ENCODE measurements at regions not wholly inside any gene's neighbourhood (a gene's known extent, or its start where the extent isn't known, plus 50 kb on each side); places are given as distances from the start of the nearest gene placed in this dataset.
"Not testable (repeated sequence)": the region's sequence is repeated elsewhere in the genome, so short reads cannot be mapped to it uniquely, and the experiment has no call there.

- no peak for DNase-seq (ENCODE audit: low read depth in 2 of 2)
These were observed 227.8 kb downstream of the PTGER3 start for GRCh38 chr1:70819785-70820184.

GRCh38 chr1:70820396-70820795, 227.2 kb downstream of the PTGER3 start:
- no peak for DNase-seq (ENCODE audit: low read depth in 2 of 2)

- no peak for DNase-seq (ENCODE audit: low read depth in 2 of 2)
These were observed 226.6 kb downstream of the PTGER3 start for GRCh38 chr1:70820995-70821394.

- no peak for DNase-seq (ENCODE audit: low read depth in 2 of 2)
These were observed 221.2 kb downstream of the PTGER3 start for GRCh38 chr1:70826428-70826827.

- no peak for DNase-seq (ENCODE audit: low read depth in 2 of 2)
These were observed 220.6 kb downstream of the PTGER3 start for GRCh38 chr1:70827030-70827429.

- no peak for DNase-seq (ENCODE audit: low read depth in 2 of 2)
These were observed 219.4 kb downstream of the PTGER3 start for GRCh38 chr1:70828177-70828576.

GRCh38 chr1:70834365-70834764, 213.3 kb downstream of the PTGER3 start:
- DNase-seq (ENCODE audit: low read depth in 2 of 2): not testable (repeated sequence)

- DNase-seq (ENCODE audit: low read depth in 2 of 2): no peak
These were observed 211.2 kb downstream of the PTGER3 start for GRCh38 chr1:70836456-70836855.

- DNase-seq (ENCODE audit: low read depth in 2 of 2): no peak
These were observed 207.2 kb downstream of the PTGER3 start for GRCh38 chr1:70840260-70840953.

GRCh38 chr1:70842562-70842961, 205.1 kb downstream of the PTGER3 start:
- DNase-seq (ENCODE audit: low read depth in 2 of 2): no peak

GRCh38 chr1:70843452-70843851, 204.2 kb downstream of the PTGER3 start:
- no peak for DNase-seq (ENCODE audit: low read depth in 2 of 2)

GRCh38 chr1:70847013-70847412, 200.6 kb downstream of the PTGER3 start:
- no peak for DNase-seq (ENCODE audit: low read depth in 2 of 2)

GRCh38 chr1:70855203-70855602, 192.4 kb downstream of the PTGER3 start:
- no peak for DNase-seq (ENCODE audit: low read depth in 2 of 2)

GRCh38 chr1:70856201-70856600, 191.4 kb downstream of the PTGER3 start:
- no peak for DNase-seq (ENCODE audit: low read depth in 2 of 2)

GRCh38 chr1:70863239-70863638, 184.4 kb downstream of the PTGER3 start:
- no peak for DNase-seq (ENCODE audit: low read depth in 2 of 2)

- DNase-seq (ENCODE audit: low read depth in 2 of 2): no peak
These were observed 183.3 kb downstream of the PTGER3 start for GRCh38 chr1:70864302-70864701.

- no peak for DNase-seq (ENCODE audit: low read depth in 2 of 2)
These were observed 180.9 kb downstream of the PTGER3 start for GRCh38 chr1:70866542-70867264.

- DNase-seq (ENCODE audit: low read depth in 2 of 2): no peak
These were observed 175.8 kb downstream of the PTGER3 start for GRCh38 chr1:70871790-70872189.

- no peak for DNase-seq (ENCODE audit: low read depth in 2 of 2)
These were observed 173.6 kb downstream of the PTGER3 start for GRCh38 chr1:70874063-70874462.

- no peak for DNase-seq (ENCODE audit: low read depth in 2 of 2)
These were observed 172.8 kb downstream of the PTGER3 start for GRCh38 chr1:70874818-70875217.

GRCh38 chr1:70877343-70877742, 170.3 kb downstream of the PTGER3 start:
- no peak for DNase-seq (ENCODE audit: low read depth in 2 of 2)

GRCh38 chr1:70887936-70888335, 159.7 kb downstream of the PTGER3 start:
- DNase-seq (ENCODE audit: low read depth in 2 of 2): no peak

- no peak for DNase-seq (ENCODE audit: low read depth in 2 of 2)
These were observed 158.9 kb downstream of the PTGER3 start for GRCh38 chr1:70888722-70889121.

All from stimulated activated CD8-positive, alpha-beta memory T cell treated with anti-CD3 and anti-CD28 coated beads, Interleukin-2, amount 100 ng/mL, for 48 hours (primary cell).